GM19328 (cell line): ENCODE measurements at regions not wholly inside any gene's neighbourhood (a gene's known extent, or its start where the extent isn't known, plus 50 kb on each side); places are given as distances from the start of the nearest gene placed in this dataset.

Source experiments
- ATAC-seq: cut with Tn5 transposase; IDR thresholded peaks from one replicate; pipeline ENCODE4 v1.9.1; 2021; ENCODE audit warnings: mild to moderate bottlenecking, moderate library complexity; ENCODE audit not compliant: unreplicated experiment

- ATAC-seq = no peak
Observed at GRCh38 chr10:56715262-56715661, 354.2 kb upstream of the ZWINT start.

DNA sequence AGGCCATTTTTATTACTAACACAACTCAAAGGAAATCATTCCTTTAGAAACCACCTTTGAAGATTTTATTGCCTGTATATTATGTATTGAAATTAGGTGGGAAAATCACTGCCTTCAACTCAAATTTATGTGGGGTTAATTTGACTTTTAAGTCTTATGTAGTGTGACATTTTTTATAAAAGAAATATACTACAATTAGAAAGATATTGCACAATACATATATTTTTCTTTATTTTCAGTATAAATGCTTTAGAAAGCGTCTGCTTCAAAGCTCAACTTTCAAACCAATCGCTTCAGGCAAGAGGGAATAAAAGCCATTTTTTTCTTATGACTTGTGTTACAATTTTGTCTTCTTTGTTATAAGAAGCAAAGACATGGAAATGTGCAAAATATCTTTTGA is 337.4 kb upstream of the ZWINT start:
- ATAC-seq = no peak

DNA sequence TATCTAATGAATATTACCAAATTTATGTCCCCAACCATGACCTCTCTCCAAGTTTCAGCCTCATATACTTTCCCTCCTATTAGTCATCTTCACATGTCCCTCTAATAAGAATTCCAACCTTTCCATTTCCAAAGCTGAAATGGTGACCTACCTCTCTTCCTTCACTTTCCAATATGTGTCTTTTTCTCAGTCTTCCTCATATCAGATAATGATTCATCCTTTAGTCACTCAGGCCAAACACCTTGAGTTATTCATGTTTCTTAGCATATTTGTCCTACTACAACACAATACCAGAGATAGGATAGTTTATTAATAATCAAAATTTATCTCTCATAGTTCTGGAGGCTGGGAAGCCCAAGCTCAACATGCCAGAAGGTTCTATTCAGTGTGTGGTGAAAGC is 318.5 kb upstream of the ZWINT start:
- ATAC-seq = no peak

- peak; percentile 83 for ATAC-seq
Observed at GRCh38 chr10:56662765-56663447, 301.8 kb upstream of the ZWINT start.

DNA sequence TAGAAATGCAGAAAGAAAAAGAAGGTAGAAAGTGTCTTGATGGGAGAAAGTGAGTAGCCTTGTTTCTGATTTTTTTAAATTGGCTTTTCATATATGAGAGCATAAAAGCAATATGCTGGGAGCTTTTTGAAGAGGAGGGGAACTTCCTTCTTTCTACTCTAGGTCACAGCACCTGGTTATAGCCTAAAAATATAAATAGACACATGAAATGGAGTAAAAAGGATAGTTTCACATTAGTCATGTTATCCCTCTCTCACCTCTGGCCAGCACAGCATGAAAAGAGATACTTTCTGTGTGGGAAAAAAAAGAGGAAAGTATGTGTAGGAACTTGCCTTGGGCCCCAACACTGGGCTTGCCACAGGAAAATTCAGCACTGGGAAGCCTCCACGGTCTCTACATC is 292.2 kb upstream of the ZWINT start:
- no peak for ATAC-seq

DNA sequence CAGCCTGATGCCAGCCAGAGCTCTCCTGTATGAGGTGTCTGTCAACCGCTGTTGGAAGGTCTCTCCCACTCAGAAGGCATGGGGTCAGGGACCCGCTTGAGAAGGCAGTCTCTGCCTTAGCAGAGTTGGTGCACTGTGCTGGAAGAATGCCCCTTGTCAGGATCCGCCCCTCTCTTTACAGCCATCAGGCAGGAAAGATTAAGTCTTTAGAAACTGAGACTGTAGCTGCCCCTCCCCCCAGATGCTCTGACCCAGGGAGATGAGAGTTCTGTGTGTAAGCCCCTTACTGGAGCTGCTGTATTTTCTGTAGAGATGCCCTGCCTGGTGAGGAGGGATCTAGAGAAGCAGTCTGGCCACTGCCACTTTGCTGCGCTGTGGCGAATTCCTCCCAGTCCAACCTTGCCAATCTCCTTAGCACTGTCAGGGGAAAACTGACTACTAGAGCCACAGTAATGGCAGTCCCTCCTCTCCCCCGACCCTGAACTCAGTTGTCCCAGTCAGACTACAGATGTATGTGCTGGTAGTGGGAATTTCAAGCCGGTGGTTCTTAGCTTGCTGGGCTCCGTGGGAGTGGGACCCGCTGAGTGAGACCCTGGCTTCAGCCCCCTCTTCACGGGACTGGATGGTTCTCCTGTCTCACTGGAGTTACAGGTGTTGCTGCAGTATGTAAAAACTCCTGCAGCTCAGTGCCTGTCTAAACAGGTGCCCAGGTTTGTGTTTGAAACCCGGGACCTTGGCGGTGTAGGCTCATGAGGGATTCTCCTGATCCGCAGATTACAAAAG is 285.5 kb upstream of the ZWINT start:
- ATAC-seq = no peak

DNA sequence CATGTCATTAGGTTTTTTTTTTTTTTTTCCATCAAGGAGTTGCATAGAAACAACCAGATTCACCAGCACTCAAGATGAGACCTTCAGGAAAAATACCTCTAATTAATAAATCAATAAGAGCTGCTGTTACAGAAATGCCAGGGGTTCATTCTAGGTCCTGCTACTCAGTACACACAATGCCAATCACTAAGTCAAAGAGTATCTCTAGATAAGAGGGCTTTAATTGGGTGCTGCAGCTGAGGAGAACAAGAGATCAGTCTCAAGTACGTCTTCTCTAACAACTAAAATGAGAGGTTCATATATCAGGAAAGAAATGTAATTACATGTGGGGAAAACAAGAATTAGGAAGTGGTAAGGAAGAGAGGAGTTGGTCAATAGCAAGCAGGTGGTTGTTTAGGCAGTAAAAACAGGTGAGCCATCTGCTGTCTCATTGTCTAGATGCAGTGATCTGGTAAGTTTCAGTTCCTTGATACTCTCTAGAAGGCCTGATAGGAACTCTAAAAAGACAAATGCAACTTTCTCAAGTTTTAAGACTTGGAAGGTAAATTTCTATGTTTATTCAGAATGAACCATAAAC is 272.9 kb upstream of the ZWINT start:
- ATAC-seq = peak; percentile 99

DNA sequence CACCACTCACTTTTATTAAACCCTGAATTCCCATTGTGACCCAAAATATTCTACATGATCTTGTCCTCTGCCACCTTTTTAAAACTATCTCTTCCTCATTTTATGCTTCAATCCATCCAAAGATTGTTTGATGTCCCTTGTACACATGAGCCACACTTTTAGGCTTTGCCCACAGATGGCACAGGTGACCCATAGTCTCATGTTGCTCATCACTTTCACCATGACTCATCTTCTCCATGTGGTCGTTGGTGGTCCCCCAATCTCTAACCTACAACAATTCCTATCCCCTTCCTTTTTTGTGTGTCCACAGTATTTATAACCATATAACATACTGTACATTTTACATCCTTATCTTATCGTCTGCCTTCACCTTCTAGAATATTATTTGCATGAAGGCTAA is 271.5 kb upstream of the ZWINT start:
- no peak for ATAC-seq

- ATAC-seq = peak; percentile 63
Observed at GRCh38 chr10:56624082-56624481, 263.0 kb upstream of the ZWINT start.

- ATAC-seq = no peak
Observed at GRCh38 chr10:56623064-56623463, 262.0 kb upstream of the ZWINT start.

DNA sequence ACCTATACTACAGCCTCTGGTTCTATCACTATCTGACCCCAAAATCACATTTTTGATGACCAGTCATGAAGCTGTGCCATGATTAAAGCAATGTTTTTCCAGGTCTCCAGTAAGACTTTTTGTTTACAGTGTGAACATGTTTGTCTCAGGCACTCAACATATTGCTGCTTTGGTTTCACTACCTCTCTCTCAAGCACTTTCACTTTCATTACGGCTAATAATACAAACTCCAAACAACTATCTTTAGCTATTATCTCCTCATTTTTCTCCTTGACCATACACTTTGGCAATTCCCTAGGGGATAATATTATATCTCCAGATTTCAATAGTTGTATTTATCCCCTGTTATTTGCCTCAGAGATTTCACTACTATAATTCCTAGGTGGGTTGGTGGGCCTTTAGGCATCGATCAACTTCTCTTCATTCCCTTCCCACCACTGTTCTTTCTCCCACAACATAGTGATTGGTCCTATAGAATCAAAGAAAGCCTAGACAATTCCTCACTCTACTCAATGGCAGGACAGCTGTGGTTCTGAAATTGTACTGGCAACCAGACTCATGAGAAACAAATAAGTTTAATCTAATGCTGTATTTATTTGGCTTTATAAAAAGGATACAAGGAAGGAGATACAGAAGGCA is 261.4 kb upstream of the ZWINT start:
- peak; percentile 71 for ATAC-seq

- ATAC-seq = no peak
Observed at GRCh38 chr10:56606202-56606601, 245.1 kb upstream of the ZWINT start.

DNA sequence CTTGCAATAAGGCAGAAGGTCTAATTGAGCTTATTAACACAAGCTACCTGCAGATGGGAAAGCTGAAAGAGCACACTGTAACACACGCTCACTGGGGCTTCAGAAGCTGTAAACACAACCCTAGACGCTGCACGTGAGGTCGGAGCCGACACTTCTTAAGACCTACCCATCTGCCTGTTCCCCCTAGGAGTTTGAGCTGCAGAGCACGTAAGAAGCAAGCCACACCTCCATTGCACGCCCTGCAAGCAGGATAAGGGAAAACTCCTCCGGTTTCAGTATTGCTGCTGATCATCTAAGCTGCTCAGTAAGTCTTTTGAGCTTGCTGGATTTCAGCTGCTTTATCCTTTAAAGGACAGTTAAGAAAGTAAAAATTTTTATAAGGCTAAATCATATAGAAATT is 244.0 kb upstream of the ZWINT start:
- no peak for ATAC-seq

DNA sequence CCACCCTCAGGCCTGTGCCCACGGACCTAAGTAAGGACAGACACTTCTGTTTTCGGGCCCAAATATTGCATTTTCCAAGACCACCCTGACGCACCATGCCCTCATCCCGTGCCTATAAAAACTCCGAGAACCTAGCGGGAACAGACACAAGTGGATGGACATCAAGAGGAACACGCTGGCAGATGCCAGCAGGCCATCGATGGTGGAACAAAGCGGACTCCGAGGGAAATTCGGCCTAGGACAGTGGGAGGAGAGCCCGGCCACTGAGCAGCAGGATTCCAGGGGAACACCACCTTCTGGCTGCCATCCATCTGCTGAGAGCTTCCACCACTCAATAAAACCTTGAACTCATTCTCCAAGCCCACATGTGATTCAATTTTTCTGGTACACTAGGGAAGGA is 243.6 kb upstream of the ZWINT start:
- ATAC-seq = no peak

- no peak for ATAC-seq
Observed at GRCh38 chr10:56599201-56599600, 238.1 kb upstream of the ZWINT start.

- no peak for ATAC-seq
Observed at GRCh38 chr10:56596257-56596656, 235.2 kb upstream of the ZWINT start.

DNA sequence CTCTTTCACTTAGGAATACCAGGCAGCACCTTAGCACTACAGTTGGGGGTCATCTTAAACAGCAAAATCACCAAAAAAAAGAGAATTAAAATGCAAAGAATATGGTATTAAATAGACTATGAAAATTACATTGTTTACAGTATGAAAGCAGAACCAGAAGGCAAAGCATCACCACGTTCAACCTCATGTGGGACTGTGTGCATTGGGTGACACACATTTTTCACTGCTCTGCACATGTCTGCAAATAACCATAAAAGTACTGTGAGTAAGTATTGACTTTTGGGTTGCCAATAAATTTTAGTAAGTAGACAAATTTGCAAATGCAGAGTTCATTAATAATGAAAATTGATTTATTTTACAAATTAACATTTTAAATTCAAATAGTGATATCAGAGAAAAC is 232.1 kb upstream of the ZWINT start:
- no peak for ATAC-seq

DNA sequence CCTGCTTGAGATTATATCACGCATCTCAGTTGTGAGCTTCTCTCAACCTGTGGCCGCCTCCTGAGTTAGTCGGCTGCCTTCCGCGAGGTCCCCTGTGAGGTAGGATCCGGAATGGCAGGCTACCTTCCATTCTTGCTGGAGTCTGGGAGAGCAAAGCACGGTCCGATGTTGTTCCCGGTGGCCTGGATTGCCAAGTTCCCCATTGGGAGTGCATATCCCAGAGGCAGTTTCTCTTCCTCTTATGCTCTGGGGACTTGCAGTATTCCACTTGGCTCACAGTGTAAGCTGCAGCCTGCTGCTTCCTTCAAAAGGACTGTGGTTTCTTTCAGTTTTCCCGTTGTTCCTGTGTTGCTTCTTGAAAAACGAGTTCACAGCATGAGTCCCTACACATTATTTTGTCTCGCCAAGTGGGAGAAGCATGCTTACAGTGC is 225.4 kb upstream of the ZWINT start:
- no peak for ATAC-seq

DNA sequence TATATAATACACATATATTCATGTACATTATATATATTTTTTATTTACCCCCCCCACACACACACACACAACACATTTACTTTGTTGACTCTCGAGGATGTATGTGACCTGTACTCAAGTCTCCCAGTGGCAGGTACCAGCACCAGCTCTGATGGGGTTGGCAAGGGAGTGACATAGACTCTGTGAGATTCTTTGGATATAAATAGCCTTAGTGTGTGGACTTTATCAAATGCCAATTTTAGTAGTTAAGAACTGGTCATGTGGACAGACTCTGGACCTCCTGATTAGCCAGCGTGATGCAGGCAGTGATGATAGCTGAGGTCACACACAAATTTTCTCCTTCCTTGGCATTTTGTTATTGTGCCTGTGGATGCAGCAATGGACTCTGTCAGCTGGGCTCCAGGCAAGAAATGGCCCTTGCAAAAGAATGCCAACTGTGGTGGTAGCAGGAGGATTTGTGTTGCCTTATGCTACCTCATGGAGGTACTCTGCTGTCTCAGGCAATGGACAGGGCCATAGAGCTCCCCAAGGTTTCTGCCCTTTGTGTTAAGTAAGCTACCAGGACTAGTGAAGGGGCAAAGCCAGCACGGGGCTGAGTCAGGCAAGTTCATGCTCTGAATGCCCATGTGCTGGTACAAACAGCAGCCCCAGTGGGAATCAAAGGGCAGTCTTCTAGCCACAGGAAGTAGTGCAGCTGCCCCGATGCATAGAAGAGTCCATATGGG is 224.6 kb upstream of the ZWINT start:
- ATAC-seq = no peak

DNA sequence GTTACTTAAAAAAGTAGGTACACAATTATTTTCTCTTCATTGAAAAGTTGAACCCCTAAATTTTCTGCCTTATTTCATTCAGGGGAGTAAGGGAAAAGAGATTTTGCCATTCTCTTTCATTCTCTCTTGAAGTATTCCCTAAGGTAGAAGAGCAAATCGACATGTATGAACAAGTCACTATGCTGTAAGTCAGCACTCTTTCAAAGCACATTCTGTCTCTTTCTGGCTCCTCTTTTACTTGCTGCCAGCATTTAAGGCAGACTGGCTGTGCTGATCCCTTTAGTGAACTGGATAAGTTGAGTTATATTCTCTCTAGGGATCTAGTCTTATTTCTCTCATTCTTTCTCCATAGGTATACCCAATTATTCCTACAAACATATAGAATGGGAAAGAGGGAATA is 222.3 kb upstream of the ZWINT start:
- ATAC-seq = no peak

- ATAC-seq = no peak
Observed at GRCh38 chr10:56567580-56567979, 206.5 kb upstream of the ZWINT start.
